Mononuclear cell (primary cell): ENCODE measurements at regions not wholly inside any gene's neighbourhood (a gene's known extent, or its start where the extent isn't known, plus 50 kb on each side); places are given as distances from the start of the nearest gene placed in this dataset.

Experiments used
- H3K27me3 ChIP-seq: 2 replicates; pipeline ENCODE4 v1.6.0; 2011; ENCODE audit warnings: low read length, control low read depth; ENCODE audit not compliant: insufficient read depth
- H3K4me1 ChIP-seq: 2 replicates; pipeline ENCODE4 v1.5.1; 2011; ENCODE audit warnings: mild to moderate bottlenecking, low read length, control low read depth; ENCODE audit not compliant: insufficient read depth
- H3K4me3 ChIP-seq: 2 replicates; pipeline ENCODE4 v1.5.1; 2011; ENCODE audit warnings: mild to moderate bottlenecking, low read length, moderate library complexity
- H3K9me3 ChIP-seq: 2 replicates; pipeline ENCODE4 v1.5.1; 2011; ENCODE audit warnings: low read depth, mild to moderate bottlenecking, control low read depth, low read length

GRCh38 chr6:144583614-144583954, 298.4 kb downstream of the UTRN start:
- H3K9me3 ChIP-seq = no peaks in the 10 kb centered on the region
- peaks cover 9% of the 10 kb centered on the region for H3K4me1 ChIP-seq
- no peak overlapping the region for H3K4me3 ChIP-seq
- no peaks in the 10 kb centered on the region for H3K27me3 ChIP-seq

- no peaks in the 10 kb centered on the region for H3K27me3 ChIP-seq
- no peak overlapping the region for H3K4me3 ChIP-seq
- peaks cover 15% of the 10 kb centered on the region for H3K4me1 ChIP-seq
- no peaks in the 10 kb centered on the region for H3K9me3 ChIP-seq
These were observed 300.2 kb downstream of the UTRN start for GRCh38 chr6:144585217-144585814.

GRCh38 chr6:144586986-144587385, 301.9 kb downstream of the UTRN start:
- H3K27me3 ChIP-seq = no peaks in the 10 kb centered on the region
- H3K4me1 ChIP-seq = peaks cover 25% of the 10 kb centered on the region
- no peaks in the 10 kb centered on the region for H3K9me3 ChIP-seq
- H3K4me3 ChIP-seq = no peak overlapping the region

GRCh38 chr6:144588697-144589325, 303.7 kb downstream of the UTRN start:
- Histone ChIP-seq H3K9me3 (no peaks in the 10 kb centered on the region), H3K27me3 (no peaks in the 10 kb centered on the region), H3K4me3 (no peak overlapping the region), H3K4me1 (peaks cover 25% of the 10 kb centered on the region)

- H3K27me3 ChIP-seq = no peaks in the 10 kb centered on the region
- H3K4me3 ChIP-seq = no peak overlapping the region
- no peaks in the 10 kb centered on the region for H3K9me3 ChIP-seq
- H3K4me1 ChIP-seq = peaks cover 25% of the 10 kb centered on the region
These were observed 305.4 kb downstream of the UTRN start for GRCh38 chr6:144590532-144590931.

GRCh38 chr6:144593392-144593791, 308.3 kb downstream of the UTRN start:
- no peak overlapping the region for H3K4me3 ChIP-seq
- H3K4me1 ChIP-seq = peaks cover 25% of the 10 kb centered on the region
- H3K27me3 ChIP-seq = no peaks in the 10 kb centered on the region

GRCh38 chr6:144594585-144594984, 309.4 kb downstream of the UTRN start:
- Histone ChIP-seq H3K4me1 (peaks cover 24% of the 10 kb centered on the region), H3K9me3 (no peaks in the 10 kb centered on the region), H3K27me3 (no peaks in the 10 kb centered on the region), H3K4me3 (no peak overlapping the region)

More at GRCh38 chr6:144593392-144593791, 308.3 kb downstream of the UTRN start:
- no peaks in the 10 kb centered on the region for H3K9me3 ChIP-seq

- Histone ChIP-seq H3K27me3 (no peaks in the 10 kb centered on the region), H3K4me3 (no peak overlapping the region), H3K9me3 (no peaks in the 10 kb centered on the region), H3K4me1 (peaks cover 19% of the 10 kb centered on the region)
These were observed 310.1 kb downstream of the UTRN start for GRCh38 chr6:144595266-144595665.

GRCh38 chr6:144597511-144597910, 312.4 kb downstream of the UTRN start:
- Histone ChIP-seq H3K9me3 (no peaks in the 10 kb centered on the region), H3K4me1 (peaks cover 9% of the 10 kb centered on the region), H3K27me3 (no peaks in the 10 kb centered on the region), H3K4me3 (no peak overlapping the region)

GRCh38 chr6:144599615-144600014, 314.5 kb downstream of the UTRN start:
- Histone ChIP-seq H3K4me1 (peaks cover 3% of the 10 kb centered on the region), H3K27me3 (no peaks in the 10 kb centered on the region), H3K9me3 (no peaks in the 10 kb centered on the region), H3K4me3 (no peak overlapping the region)

- Histone ChIP-seq H3K9me3 (no peaks in the 10 kb centered on the region), H3K27me3 (no peaks in the 10 kb centered on the region), H3K4me3 (no peak overlapping the region), H3K4me1 (peaks cover under 1% of the 10 kb centered on the region)
These were observed 316.1 kb downstream of the UTRN start for GRCh38 chr6:144601221-144601620.

- no peaks in the 10 kb centered on the region for H3K27me3 ChIP-seq
- no peak overlapping the region for H3K4me3 ChIP-seq
- no peaks in the 10 kb centered on the region for H3K4me1 ChIP-seq
- H3K9me3 ChIP-seq = no peaks in the 10 kb centered on the region
These were observed 317.5 kb downstream of the UTRN start for GRCh38 chr6:144602523-144603180.

- Histone ChIP-seq H3K27me3 (no peaks in the 10 kb centered on the region), H3K4me3 (no peak overlapping the region), H3K9me3 (no peaks in the 10 kb centered on the region), H3K4me1 (peaks cover 9% of the 10 kb centered on the region)
These were observed 320.9 kb downstream of the UTRN start for GRCh38 chr6:144606083-144606482.

GRCh38 chr6:144607998-144608735, 323.0 kb downstream of the UTRN start:
- Histone ChIP-seq H3K27me3 (no peaks in the 10 kb centered on the region), H3K9me3 (no peaks in the 10 kb centered on the region), H3K4me1 (peaks cover 9% of the 10 kb centered on the region), H3K4me3 (no peak overlapping the region)

- H3K4me1 ChIP-seq = peaks cover 9% of the 10 kb centered on the region
- no peaks in the 10 kb centered on the region for H3K9me3 ChIP-seq
- no peaks in the 10 kb centered on the region for H3K27me3 ChIP-seq
- no peak overlapping the region for H3K4me3 ChIP-seq
These were observed 327.7 kb downstream of the UTRN start for GRCh38 chr6:144612811-144613210.
